NCI-H1092 (cell line): ENCODE measurements at regions not wholly inside any gene's neighbourhood (a gene's known extent, or its start where the extent isn't known, plus 50 kb on each side); places are given as distances from the start of the nearest gene placed in this dataset.

Experiments used
- DNase-seq: peaks from one replicate; lab custom pipeline; 2025; lab: John Stamatoyannopoulos, UW

DNA sequence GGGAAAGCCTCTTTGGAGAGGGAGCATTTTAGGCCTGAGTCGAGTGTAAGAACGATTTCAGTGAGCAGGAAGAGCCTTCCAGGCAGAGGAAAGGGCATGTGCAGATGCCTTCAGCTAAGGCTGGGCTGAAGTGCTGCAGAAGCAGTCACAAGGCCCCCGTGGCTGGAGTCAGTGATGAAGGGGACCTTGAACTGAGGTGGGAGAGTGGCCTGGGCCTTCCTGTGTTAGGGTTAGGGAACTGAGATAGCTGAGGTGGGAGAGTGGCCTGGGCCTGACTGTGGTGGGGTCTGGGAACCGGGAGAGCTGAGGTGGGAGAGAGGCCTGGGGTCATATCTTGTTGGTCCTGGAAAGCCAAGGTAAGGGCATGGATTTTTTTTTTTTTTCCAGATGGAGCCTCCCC lies 50.9 kb upstream of the ETV3 start:
- DNase-seq, result no peak
